GM19324 (cell line): ENCODE measurements at regions not wholly inside any gene's neighbourhood (a gene's known extent, or its start where the extent isn't known, plus 50 kb on each side); places are given as distances from the start of the nearest gene placed in this dataset.
"Not testable (repeated sequence)": the region's sequence is repeated elsewhere in the genome, so short reads cannot be mapped to it uniquely, and the experiment has no call there.

Experiments used
- ATAC-seq: cut with Tn5 transposase; IDR thresholded peaks from one replicate; pipeline ENCODE4 v1.9.1; 2021; ENCODE audit warnings: mild to moderate bottlenecking, moderate library complexity; ENCODE audit not compliant: unreplicated experiment, low FRiP score

GRCh38 chr5:117769877-117770276, 1195.3 kb upstream of the SEMA6A start:
- ATAC-seq, result no peak

GRCh38 chr5:117763271-117763670, 1188.6 kb upstream of the SEMA6A start:
- ATAC-seq, result no peak

GRCh38 chr5:117761186-117761585, 1186.6 kb upstream of the SEMA6A start:
- ATAC-seq, result no peak

- ATAC-seq, result no peak
These were observed 1185.4 kb upstream of the SEMA6A start for GRCh38 chr5:117759849-117760499.

GRCh38 chr5:117752403-117752802, 1177.8 kb upstream of the SEMA6A start:
- ATAC-seq, result no peak

- no peak for ATAC-seq
These were observed 1173.7 kb upstream of the SEMA6A start for GRCh38 chr5:117748336-117748735.

- no peak for ATAC-seq
These were observed 1168.7 kb upstream of the SEMA6A start for GRCh38 chr5:117743337-117743736.

GRCh38 chr5:117741655-117742206, 1167.1 kb upstream of the SEMA6A start:
- no peak for ATAC-seq

- ATAC-seq, result no peak
These were observed 1165.6 kb upstream of the SEMA6A start for GRCh38 chr5:117740268-117740667.

- ATAC-seq, result no peak
These were observed 1163.9 kb upstream of the SEMA6A start for GRCh38 chr5:117738571-117738970.

GRCh38 chr5:117736698-117737097, 1162.1 kb upstream of the SEMA6A start:
- ATAC-seq, result no peak

GRCh38 chr5:117734056-117734455, 1159.4 kb upstream of the SEMA6A start:
- ATAC-seq, result no peak

- ATAC-seq, result no peak
These were observed 1158.4 kb upstream of the SEMA6A start for GRCh38 chr5:117733051-117733450.

- no peak for ATAC-seq
These were observed 1157.6 kb upstream of the SEMA6A start for GRCh38 chr5:117732264-117732663.

- no peak for ATAC-seq
These were observed 1156.8 kb upstream of the SEMA6A start for GRCh38 chr5:117731446-117731845.

GRCh38 chr5:117720784-117721183, 1146.2 kb upstream of the SEMA6A start:
- ATAC-seq, result not testable (repeated sequence)

- no peak for ATAC-seq
These were observed 1144.8 kb upstream of the SEMA6A start for GRCh38 chr5:117719413-117719812.

GRCh38 chr5:117713585-117714198, 1139.1 kb upstream of the SEMA6A start:
- no peak for ATAC-seq

- no peak for ATAC-seq
These were observed 1126.4 kb upstream of the SEMA6A start for GRCh38 chr5:117701062-117701461.

- ATAC-seq, result no peak
These were observed 1118.0 kb upstream of the SEMA6A start for GRCh38 chr5:117692606-117693005.

- ATAC-seq, result no peak
These were observed 1116.7 kb upstream of the SEMA6A start for GRCh38 chr5:117691081-117691870.
